GM23338 (cell line): ENCODE measurements at regions not wholly inside any gene's neighbourhood (a gene's known extent, or its start where the extent isn't known, plus 50 kb on each side); places are given as distances from the start of the nearest gene placed in this dataset.

ENCODE experiments used
- ATAC-seq: fragments of 200-7000 bp; cut with Tn5 transposase; 3 replicates; pipeline ENCODE4 v1.9.1; 2020
- DNase-seq: peaks from one replicate; pipeline ENCODE4 v3.0.0-alpha.2; 2015; ENCODE audit warnings: low spot score
- H2AFZ ChIP-seq: fragments of 200-600 bp; sonication (generic); 2 replicates; pipeline ENCODE4 v1.8.0; 2016; ENCODE audit warnings: antibody characterized with exemption, mild to moderate bottlenecking, moderate library complexity
- H3F3A ChIP-seq: fragments of 200-600 bp; sonication (generic); replicated peaks from 2 replicates; pipeline ENCODE4 v1.8.0; 2017; ENCODE audit warnings: antibody characterized with exemption, mixed run types, low read depth
- H3K27ac ChIP-seq: fragments of 200-600 bp; sonication (generic); 2 replicates; pipeline ENCODE4 v1.6.1; 2016; ENCODE audit warnings: low read depth
- H3K27me3 ChIP-seq: fragments of 200-600 bp; sonication (generic); 2 replicates; pipeline ENCODE4 v1.8.0; 2016; ENCODE audit warnings: mild to moderate bottlenecking, mixed run types, moderate library complexity; ENCODE audit not compliant: insufficient read depth
- H3K36me3 ChIP-seq: fragments of 200-600 bp; sonication (generic); 2 replicates; pipeline ENCODE4 v1.8.0; 2016; ENCODE audit warnings: mild to moderate bottlenecking; ENCODE audit not compliant: insufficient read depth
- H3K4me1 ChIP-seq: fragments of 200-600 bp; sonication (generic); 2 replicates; pipeline ENCODE4 v1.8.0; 2016; ENCODE audit warnings: mild to moderate bottlenecking, moderate library complexity; ENCODE audit not compliant: insufficient read depth
- H3K4me2 ChIP-seq: fragments of 200-600 bp; sonication (generic); 2 replicates; pipeline ENCODE4 v1.7.1; 2017; ENCODE audit warnings: mixed run types
- H3K4me3 ChIP-seq: fragments of 200-600 bp; sonication (generic); 2 replicates; pipeline ENCODE4 v1.6.1; 2016; ENCODE audit warnings: mixed run types
- H3K79me2 ChIP-seq: fragments of 200-600 bp; sonication (generic); replicated peaks from 2 replicates; pipeline ENCODE4 v1.8.0; 2017; ENCODE audit warnings: mild to moderate bottlenecking; ENCODE audit not compliant: insufficient read depth
- H3K9me2 ChIP-seq: fragments of 200-600 bp; sonication (generic); 2 replicates; pipeline ENCODE4 v1.8.0; 2017; ENCODE audit not compliant: insufficient read depth
- H4K20me1 ChIP-seq: fragments of 200-600 bp; sonication (generic); replicated peaks from 2 replicates; pipeline ENCODE4 v1.8.0; 2017; ENCODE audit warnings: mild to moderate bottlenecking; ENCODE audit not compliant: insufficient read depth
- H3K27ac Mint-ChIP-seq: 2 replicates; pipeline ENCODE4 v1.8.0; 2020; ENCODE audit warnings: inconsistent platforms, mild to moderate bottlenecking, moderate library complexity, mixed read lengths
- H3K27me3 Mint-ChIP-seq: 3 replicates; pipeline ENCODE4 v1.8.0; 2022; ENCODE audit warnings: low read depth, mild to moderate bottlenecking, moderate library complexity, mixed read lengths, inconsistent platforms; ENCODE audit not compliant: insufficient read depth, poor library complexity
- H3K36me3 Mint-ChIP-seq: 3 replicates; pipeline ENCODE4 v1.8.0; 2021; ENCODE audit warnings: low read depth, mild to moderate bottlenecking, inconsistent platforms, moderate library complexity, mixed read lengths
- H3K4me1 Mint-ChIP-seq: 3 replicates; pipeline ENCODE4 v1.8.0; 2020; ENCODE audit warnings: mild to moderate bottlenecking, inconsistent platforms, mixed read lengths
- H3K4me3 Mint-ChIP-seq: 3 replicates; pipeline ENCODE4 v1.8.0; 2021; ENCODE audit warnings: moderate library complexity, mild to moderate bottlenecking, inconsistent platforms, mixed read lengths
- H3K9me3 Mint-ChIP-seq: 3 replicates; pipeline ENCODE4 v1.8.0; 2020; ENCODE audit warnings: moderate library complexity, mild to moderate bottlenecking, inconsistent platforms, mixed read lengths
- CREB1 ChIP-seq: fragments of 250-450 bp; sonication (Bioruptor Pico); IDR thresholded peaks from 2 replicates; pipeline ENCODE4 v1.5.0; 2020; ENCODE audit warnings: low read depth, mild to moderate bottlenecking, moderate library complexity
- EZH2 ChIP-seq: fragments of 200-600 bp; sonication (generic); IDR thresholded peaks from one replicate; pipeline ENCODE4 v1.8.0; 2017; ENCODE audit warnings: antibody characterized with exemption, mild to moderate bottlenecking, low read depth; ENCODE audit not compliant: unreplicated experiment
- EZH2phosphoT487 ChIP-seq: fragments of 200-600 bp; sonication (generic); IDR thresholded peaks from one replicate; pipeline ENCODE4 v1.8.1; 2018; ENCODE audit warnings: antibody characterized with exemption; ENCODE audit not compliant: unreplicated experiment
- JUNB ChIP-seq: IDR thresholded peaks from one replicate; pipeline ENCODE4 v1.6.1; 2016; ENCODE audit warnings: antibody characterized with exemption; ENCODE audit not compliant: unreplicated experiment
- NANOG ChIP-seq: IDR thresholded peaks from 2 replicates; pipeline ENCODE4 v1.6.1; 2016; ENCODE audit warnings: antibody characterized with exemption, borderline replicate concordance
- POLR2AphosphoS5 ChIP-seq: IDR thresholded peaks from 2 replicates; pipeline ENCODE4 v1.6.1; 2016; ENCODE audit warnings: antibody characterized with exemption, low read depth
- STAT1 ChIP-seq: IDR thresholded peaks from one replicate; pipeline ENCODE4 v1.6.1; 2016; ENCODE audit warnings: antibody characterized with exemption; ENCODE audit not compliant: unreplicated experiment
- ZNF114 ChIP-seq: fragments of 250-450 bp; sonication (Bioruptor Pico); IDR thresholded peaks from 2 replicates; pipeline ENCODE4 v1.5.0; 2020; ENCODE audit warnings: mild to moderate bottlenecking, moderate library complexity
- TF ChIP-seq, protein P1 (sequence below), 2 experiments: fragments of 200-600 bp in 1 of 2; sonication (generic) in 1 of 2; conservative IDR thresholded peaks; 2 replicates each; pipeline versions ENCODE4 v1.5.1 to v1.6.1; 2016 to 2017; ENCODE audit warnings: antibody characterized with exemption in 2 of 2, low read depth in 2 of 2, mild to moderate bottlenecking in 2 of 2, moderate library complexity in 1 of 2
- TF ChIP-seq, protein P2 (sequence below): IDR thresholded peaks from one replicate; pipeline ENCODE4 v1.6.1; 2018; ENCODE audit warnings: antibody characterized with exemption; ENCODE audit not compliant: unreplicated experiment
- TF ChIP-seq, protein P3 (sequence below): IDR thresholded peaks from 2 replicates; pipeline ENCODE4 v1.6.1; 2016; ENCODE audit warnings: antibody characterized with exemption

DNA sequence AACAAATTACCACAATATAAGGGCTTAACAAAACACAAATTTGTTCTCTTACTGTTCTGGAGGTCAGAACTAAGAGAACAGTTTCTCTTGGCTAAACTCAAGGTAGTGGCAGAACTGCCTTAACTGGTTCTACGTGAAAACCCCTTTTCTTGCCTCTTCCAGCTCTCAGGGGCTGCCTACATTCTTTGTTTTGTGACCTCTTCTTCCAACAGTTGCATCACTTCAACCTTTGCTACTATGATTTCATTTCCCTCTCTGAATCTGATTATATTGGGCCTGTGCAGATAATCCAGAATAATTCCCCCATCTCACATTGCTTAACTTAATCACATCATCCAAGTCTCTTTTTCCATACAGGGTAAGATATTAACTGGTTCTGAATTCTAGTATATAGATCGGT, 624.6 kb downstream of the ZPLD1 start (continued):
- TF ChIP-seq, protein P1, sequence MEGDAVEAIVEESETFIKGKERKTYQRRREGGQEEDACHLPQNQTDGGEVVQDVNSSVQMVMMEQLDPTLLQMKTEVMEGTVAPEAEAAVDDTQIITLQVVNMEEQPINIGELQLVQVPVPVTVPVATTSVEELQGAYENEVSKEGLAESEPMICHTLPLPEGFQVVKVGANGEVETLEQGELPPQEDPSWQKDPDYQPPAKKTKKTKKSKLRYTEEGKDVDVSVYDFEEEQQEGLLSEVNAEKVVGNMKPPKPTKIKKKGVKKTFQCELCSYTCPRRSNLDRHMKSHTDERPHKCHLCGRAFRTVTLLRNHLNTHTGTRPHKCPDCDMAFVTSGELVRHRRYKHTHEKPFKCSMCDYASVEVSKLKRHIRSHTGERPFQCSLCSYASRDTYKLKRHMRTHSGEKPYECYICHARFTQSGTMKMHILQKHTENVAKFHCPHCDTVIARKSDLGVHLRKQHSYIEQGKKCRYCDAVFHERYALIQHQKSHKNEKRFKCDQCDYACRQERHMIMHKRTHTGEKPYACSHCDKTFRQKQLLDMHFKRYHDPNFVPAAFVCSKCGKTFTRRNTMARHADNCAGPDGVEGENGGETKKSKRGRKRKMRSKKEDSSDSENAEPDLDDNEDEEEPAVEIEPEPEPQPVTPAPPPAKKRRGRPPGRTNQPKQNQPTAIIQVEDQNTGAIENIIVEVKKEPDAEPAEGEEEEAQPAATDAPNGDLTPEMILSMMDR (conservative IDR thresholded peaks at IDR 0.05; ENCODE audit: low read depth in 2 of 2) = no peak
- TF ChIP-seq POLR2AphosphoS5 (no peak), STAT1 (no peak), JUNB (no peak), EZH2phosphoT487 (no peak), NANOG (no peak), EZH2 (no peak)
- TF ChIP-seq, protein P2, sequence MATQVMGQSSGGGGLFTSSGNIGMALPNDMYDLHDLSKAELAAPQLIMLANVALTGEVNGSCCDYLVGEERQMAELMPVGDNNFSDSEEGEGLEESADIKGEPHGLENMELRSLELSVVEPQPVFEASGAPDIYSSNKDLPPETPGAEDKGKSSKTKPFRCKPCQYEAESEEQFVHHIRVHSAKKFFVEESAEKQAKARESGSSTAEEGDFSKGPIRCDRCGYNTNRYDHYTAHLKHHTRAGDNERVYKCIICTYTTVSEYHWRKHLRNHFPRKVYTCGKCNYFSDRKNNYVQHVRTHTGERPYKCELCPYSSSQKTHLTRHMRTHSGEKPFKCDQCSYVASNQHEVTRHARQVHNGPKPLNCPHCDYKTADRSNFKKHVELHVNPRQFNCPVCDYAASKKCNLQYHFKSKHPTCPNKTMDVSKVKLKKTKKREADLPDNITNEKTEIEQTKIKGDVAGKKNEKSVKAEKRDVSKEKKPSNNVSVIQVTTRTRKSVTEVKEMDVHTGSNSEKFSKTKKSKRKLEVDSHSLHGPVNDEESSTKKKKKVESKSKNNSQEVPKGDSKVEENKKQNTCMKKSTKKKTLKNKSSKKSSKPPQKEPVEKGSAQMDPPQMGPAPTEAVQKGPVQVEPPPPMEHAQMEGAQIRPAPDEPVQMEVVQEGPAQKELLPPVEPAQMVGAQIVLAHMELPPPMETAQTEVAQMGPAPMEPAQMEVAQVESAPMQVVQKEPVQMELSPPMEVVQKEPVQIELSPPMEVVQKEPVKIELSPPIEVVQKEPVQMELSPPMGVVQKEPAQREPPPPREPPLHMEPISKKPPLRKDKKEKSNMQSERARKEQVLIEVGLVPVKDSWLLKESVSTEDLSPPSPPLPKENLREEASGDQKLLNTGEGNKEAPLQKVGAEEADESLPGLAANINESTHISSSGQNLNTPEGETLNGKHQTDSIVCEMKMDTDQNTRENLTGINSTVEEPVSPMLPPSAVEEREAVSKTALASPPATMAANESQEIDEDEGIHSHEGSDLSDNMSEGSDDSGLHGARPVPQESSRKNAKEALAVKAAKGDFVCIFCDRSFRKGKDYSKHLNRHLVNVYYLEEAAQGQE = no peak

DNA sequence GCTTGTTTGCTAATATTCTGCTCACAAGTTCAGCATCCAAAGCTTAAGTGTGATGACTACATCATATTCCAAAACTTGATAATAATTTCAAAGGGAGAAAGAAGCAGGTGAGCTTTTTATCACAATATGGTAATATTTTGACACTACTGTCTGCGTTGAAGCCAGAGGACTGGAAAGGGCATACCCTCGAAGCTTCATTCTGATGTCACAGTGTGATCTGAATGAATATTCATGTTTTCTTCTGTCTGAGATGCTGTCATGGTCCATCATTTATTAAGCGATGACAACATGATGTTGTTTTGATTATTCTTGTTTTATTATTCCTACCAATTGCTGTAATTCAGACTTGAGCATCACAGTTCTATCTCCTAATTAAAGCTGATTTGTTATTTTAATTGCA, 625.4 kb downstream of the ZPLD1 start:
- Mint-ChIP-seq H3K4me1 (peaks cover 8% of the 10 kb centered on the region; the same call in 2 of the 3 replicates), H3K27ac (no peak overlapping the region), H3K4me3 (no peak overlapping the region), H3K9me3 (no peaks in the 10 kb centered on the region), H3K27me3 (peaks cover 2% of the 10 kb centered on the region), H3K36me3 (no peaks in the 10 kb centered on the region)
- Histone ChIP-seq H3K79me2 (no peaks in the 10 kb centered on the region), H3K4me2 (no peak overlapping the region), H3K9me2 (no peaks in the 10 kb centered on the region), H3K27ac (no peak overlapping the region), H3K27me3 (no peaks in the 10 kb centered on the region), H3F3A (no peaks in the 10 kb centered on the region), H3K4me3 (no peak overlapping the region), H4K20me1 (no peaks in the 10 kb centered on the region), H3K4me1 (no peaks in the 10 kb centered on the region), H2AFZ (no peak overlapping the region), H3K36me3 (no peaks in the 10 kb centered on the region)
- DNase-seq (no peak), ATAC-seq (no peak)
- TF ChIP-seq ZNF114 (CRISPR knock-in tag) (no peak), STAT1 (no peak), CREB1 (no peak), NANOG (no peak), EZH2 (no peak)
- TF ChIP-seq, protein P1 (conservative IDR thresholded peaks at IDR 0.05; ENCODE audit: low read depth in 2 of 2) = no peak
- TF ChIP-seq, protein P3, sequence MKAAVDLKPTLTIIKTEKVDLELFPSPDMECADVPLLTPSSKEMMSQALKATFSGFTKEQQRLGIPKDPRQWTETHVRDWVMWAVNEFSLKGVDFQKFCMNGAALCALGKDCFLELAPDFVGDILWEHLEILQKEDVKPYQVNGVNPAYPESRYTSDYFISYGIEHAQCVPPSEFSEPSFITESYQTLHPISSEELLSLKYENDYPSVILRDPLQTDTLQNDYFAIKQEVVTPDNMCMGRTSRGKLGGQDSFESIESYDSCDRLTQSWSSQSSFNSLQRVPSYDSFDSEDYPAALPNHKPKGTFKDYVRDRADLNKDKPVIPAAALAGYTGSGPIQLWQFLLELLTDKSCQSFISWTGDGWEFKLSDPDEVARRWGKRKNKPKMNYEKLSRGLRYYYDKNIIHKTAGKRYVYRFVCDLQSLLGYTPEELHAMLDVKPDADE = no peak
